A673 (cell line): ENCODE measurements at regions not wholly inside any gene's neighbourhood (a gene's known extent, or its start where the extent isn't known, plus 50 kb on each side); places are given as distances from the start of the nearest gene placed in this dataset.

Source experiments
- EZH2 ChIP-seq: fragments of 200-600 bp; sonication (generic); IDR thresholded peaks from 2 replicates; pipeline ENCODE4 v1.6.1; 2017; ENCODE audit warnings: borderline replicate concordance, low read depth, mild to moderate bottlenecking, mixed read lengths, antibody characterized with exemption, low read length; ENCODE audit not compliant: poor library complexity, severe bottlenecking
- TF ChIP-seq, protein P1 (sequence below): fragments of 300-800, 200-600 bp; sonication (generic); conservative IDR thresholded peaks from 2 replicates; pipeline ENCODE4 v1.5.1; 2017; ENCODE audit warnings: low read depth, mild to moderate bottlenecking, antibody characterized with exemption, low read length, moderate library complexity, mixed read lengths

DNA sequence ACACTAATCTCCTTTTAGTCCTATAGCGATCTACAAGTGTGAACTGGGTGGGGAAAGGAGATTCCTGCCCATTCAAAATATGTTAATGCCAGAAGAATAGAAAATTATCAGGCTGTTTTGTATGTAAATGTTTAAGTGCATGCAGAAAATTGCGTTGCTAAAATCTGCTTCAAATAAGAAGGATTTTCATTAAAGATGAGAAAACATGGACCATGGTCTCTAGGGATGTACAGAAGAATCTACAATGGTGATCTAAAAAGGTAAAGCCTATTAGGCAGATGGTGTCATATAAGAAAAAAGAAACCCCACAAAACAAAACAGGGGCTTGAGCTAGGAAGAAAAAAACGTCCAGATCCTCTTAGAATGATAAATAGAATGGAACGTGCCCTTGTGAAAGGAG, 287.5 kb upstream of the ROBO1 start:
- TF ChIP-seq, protein P1, sequence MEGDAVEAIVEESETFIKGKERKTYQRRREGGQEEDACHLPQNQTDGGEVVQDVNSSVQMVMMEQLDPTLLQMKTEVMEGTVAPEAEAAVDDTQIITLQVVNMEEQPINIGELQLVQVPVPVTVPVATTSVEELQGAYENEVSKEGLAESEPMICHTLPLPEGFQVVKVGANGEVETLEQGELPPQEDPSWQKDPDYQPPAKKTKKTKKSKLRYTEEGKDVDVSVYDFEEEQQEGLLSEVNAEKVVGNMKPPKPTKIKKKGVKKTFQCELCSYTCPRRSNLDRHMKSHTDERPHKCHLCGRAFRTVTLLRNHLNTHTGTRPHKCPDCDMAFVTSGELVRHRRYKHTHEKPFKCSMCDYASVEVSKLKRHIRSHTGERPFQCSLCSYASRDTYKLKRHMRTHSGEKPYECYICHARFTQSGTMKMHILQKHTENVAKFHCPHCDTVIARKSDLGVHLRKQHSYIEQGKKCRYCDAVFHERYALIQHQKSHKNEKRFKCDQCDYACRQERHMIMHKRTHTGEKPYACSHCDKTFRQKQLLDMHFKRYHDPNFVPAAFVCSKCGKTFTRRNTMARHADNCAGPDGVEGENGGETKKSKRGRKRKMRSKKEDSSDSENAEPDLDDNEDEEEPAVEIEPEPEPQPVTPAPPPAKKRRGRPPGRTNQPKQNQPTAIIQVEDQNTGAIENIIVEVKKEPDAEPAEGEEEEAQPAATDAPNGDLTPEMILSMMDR: no peak
- TF ChIP-seq EZH2: no peak
